Activated CD8-positive, alpha-beta T cell treated with anti-CD3 and anti-CD28 coated beads, Interleukin-2, amount 10 ng/mL, durations not matched to agents 7 days and 5 days (primary cell): ENCODE measurements at regions not wholly inside any gene's neighbourhood (a gene's known extent, or its start where the extent isn't known, plus 50 kb on each side); places are given as distances from the start of the nearest gene placed in this dataset.

Experiments
- ATAC-seq: fragments of 150-1000 bp; cut with Tn5 transposase; one replicate; pipeline ENCODE4 v1.10.0; 2021; ENCODE audit warnings: moderate library complexity
- CTCF ChIA-PET: fragments of 350-600 bp; sonication (Branson Sonifier 250); formaldehyde crosslinking; loops from one replicate; lab custom pipeline; 2021; ENCODE audit warnings: antibody characterized with exemption; lab: Charles Lee
- POLR2A ChIA-PET: fragments of 350-600 bp; sonication (Branson Sonifier 250); formaldehyde crosslinking; loops from one replicate; lab custom pipeline; 2021; ENCODE audit warnings: antibody characterized with exemption; lab: Charles Lee
- DNase-seq: peaks from one replicate; pipeline ENCODE4 v3.0.0-alpha.2; 2020
- H3K27ac Mint-ChIP-seq: one replicate; pipeline ENCODE4 v1.8.0; 2021; ENCODE audit warnings: mild to moderate bottlenecking, mixed read lengths
- H3K27me3 Mint-ChIP-seq: one replicate; pipeline ENCODE4 v1.8.0; 2021; ENCODE audit warnings: low read depth, mixed read lengths
- H3K36me3 Mint-ChIP-seq: one replicate; pipeline ENCODE4 v1.8.0; 2021; ENCODE audit warnings: low read depth, mixed read lengths
- H3K4me1 Mint-ChIP-seq: one replicate; pipeline ENCODE4 v1.8.0; 2021; ENCODE audit warnings: low read depth, mixed read lengths
- H3K4me3 Mint-ChIP-seq: one replicate; pipeline ENCODE4 v1.8.0; 2021; ENCODE audit warnings: mild to moderate bottlenecking, mixed read lengths
- H3K9me3 Mint-ChIP-seq: one replicate; pipeline ENCODE4 v1.8.0; 2022; ENCODE audit warnings: mixed read lengths; ENCODE audit not compliant: insufficient read depth

- ChIA-PET CTCF (no interaction called here), POLR2A (no interaction called here)
- no peaks in the 10 kb centered on the region for H3K36me3 Mint-ChIP-seq
- H3K27ac Mint-ChIP-seq: no peak overlapping the region
- no peak overlapping the region for H3K4me3 Mint-ChIP-seq
- DNase-seq (no peak), ATAC-seq (no peak)
- no peaks in the 10 kb centered on the region for H3K9me3 Mint-ChIP-seq
- no peaks in the 10 kb centered on the region for H3K27me3 Mint-ChIP-seq
- no peaks in the 10 kb centered on the region for H3K4me1 Mint-ChIP-seq
Measured at GRCh38 chr12:97299847-97300246, 162.8 kb upstream of the RMST start.

GRCh38 chr12:97300431-97300830, 162.2 kb upstream of the RMST start:
- Mint-ChIP-seq H3K4me3 (no peak overlapping the region), H3K4me1 (no peaks in the 10 kb centered on the region)

GRCh38 chr12:97300891-97301290, 161.7 kb upstream of the RMST start:
- Mint-ChIP-seq H3K27ac (no peak overlapping the region), H3K9me3 (no peaks in the 10 kb centered on the region), H3K4me1 (no peaks in the 10 kb centered on the region), H3K27me3 (no peaks in the 10 kb centered on the region), H3K4me3 (no peak overlapping the region), H3K36me3 (no peaks in the 10 kb centered on the region)
- no peak for ATAC-seq
- ChIA-PET POLR2A (no interaction called here), CTCF (no interaction called here)
- DNase-seq: no peak

More at GRCh38 chr12:97300431-97300830, 162.2 kb upstream of the RMST start:
- H3K36me3 Mint-ChIP-seq: no peaks in the 10 kb centered on the region
- no peak overlapping the region for H3K27ac Mint-ChIP-seq
- no peaks in the 10 kb centered on the region for H3K9me3 Mint-ChIP-seq
- H3K27me3 Mint-ChIP-seq: no peaks in the 10 kb centered on the region
- no peak for ATAC-seq
- ChIA-PET POLR2A (no interaction called here), CTCF (no interaction called here)
- DNase-seq: no peak

DNA sequence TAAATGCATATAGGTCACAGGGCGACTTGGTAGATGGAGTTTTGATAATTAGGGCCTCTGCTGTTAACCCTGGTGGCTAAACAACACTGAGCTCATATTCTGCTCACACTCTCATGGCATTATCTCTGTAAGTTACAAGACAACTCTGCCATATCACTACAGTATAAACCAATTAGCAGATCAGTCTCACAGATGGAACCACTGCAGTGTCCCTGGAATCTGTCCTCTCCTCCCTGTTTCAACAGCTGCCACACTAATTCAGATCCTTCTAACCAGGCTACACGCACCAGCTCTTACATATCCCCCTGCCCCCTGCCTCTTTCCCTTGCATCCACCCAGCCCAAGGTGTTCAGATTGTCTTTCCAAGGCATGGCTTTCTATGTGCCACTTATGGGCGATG, 161.0 kb upstream of the RMST start:
- POLR2A ChIA-PET: no interaction called here
- CTCF ChIA-PET: no interaction called here
- Mint-ChIP-seq H3K27me3 (no peaks in the 10 kb centered on the region), H3K36me3 (no peaks in the 10 kb centered on the region), H3K4me3 (no peak overlapping the region), H3K9me3 (no peaks in the 10 kb centered on the region), H3K27ac (no peak overlapping the region), H3K4me1 (no peaks in the 10 kb centered on the region)
- ATAC-seq (no peak), DNase-seq (no peak)

DNA sequence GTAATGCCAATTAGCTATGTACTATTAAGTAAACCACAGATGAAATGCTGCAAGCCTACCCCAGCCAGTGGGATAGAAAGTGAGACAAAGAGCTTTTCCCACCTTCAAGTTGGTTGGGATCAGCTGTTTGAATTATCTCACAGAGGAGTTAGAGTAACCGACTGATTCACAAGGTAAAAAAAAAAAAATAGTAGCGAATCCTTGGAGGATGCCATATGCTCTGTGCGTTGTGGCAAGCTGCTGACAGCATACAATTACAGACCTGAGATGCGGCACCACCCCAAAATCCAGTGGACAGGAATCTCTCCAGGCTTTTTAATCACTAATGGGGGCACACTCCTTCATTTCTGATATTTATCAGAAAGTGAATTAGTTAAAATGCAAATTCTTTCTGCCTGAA, 157.0 kb upstream of the RMST start:
- Mint-ChIP-seq H3K4me1 (no peaks in the 10 kb centered on the region), H3K9me3 (no peaks in the 10 kb centered on the region), H3K36me3 (no peaks in the 10 kb centered on the region), H3K4me3 (no peak overlapping the region), H3K27ac (no peak overlapping the region), H3K27me3 (peaks cover 3% of the 10 kb centered on the region)
- ATAC-seq (no peak), DNase-seq (no peak)
- CTCF ChIA-PET: no interaction called here
- POLR2A ChIA-PET: interaction anchor here (0.6 kb wide), 1 partner anchor 11 kb away, joined by 3 read pairs; no protein-coding TSS in a partner anchor

GRCh38 chr12:97306147-97306546, 156.5 kb upstream of the RMST start:
- Mint-ChIP-seq H3K9me3 (no peaks in the 10 kb centered on the region), H3K27ac (no peak overlapping the region), H3K4me1 (no peaks in the 10 kb centered on the region), H3K27me3 (peaks cover 3% of the 10 kb centered on the region), H3K36me3 (no peaks in the 10 kb centered on the region), H3K4me3 (no peak overlapping the region)
- ChIA-PET POLR2A (interaction anchor here (0.5 kb wide), 1 partner anchor 625 kb away, joined by 3 read pairs; no protein-coding TSS in a partner anchor), CTCF (no interaction called here)
- ATAC-seq (no peak), DNase-seq (no peak)

GRCh38 chr12:97308576-97309198, 153.9 kb upstream of the RMST start:
- Mint-ChIP-seq H3K4me3 (no peak overlapping the region), H3K9me3 (no peaks in the 10 kb centered on the region), H3K27ac (no peak overlapping the region), H3K4me1 (no peaks in the 10 kb centered on the region), H3K36me3 (no peaks in the 10 kb centered on the region), H3K27me3 (peaks cover 5% of the 10 kb centered on the region)
- POLR2A ChIA-PET: no interaction called here
- DNase-seq (peak; percentile 27), ATAC-seq (no peak)
- CTCF ChIA-PET: interaction anchor here (0.6 to 3.0 kb wide), 8 partner anchors 10 to 1088 kb away, joined by 3 to 11 read pairs (median 3); no protein-coding TSS in a partner anchor

DNA sequence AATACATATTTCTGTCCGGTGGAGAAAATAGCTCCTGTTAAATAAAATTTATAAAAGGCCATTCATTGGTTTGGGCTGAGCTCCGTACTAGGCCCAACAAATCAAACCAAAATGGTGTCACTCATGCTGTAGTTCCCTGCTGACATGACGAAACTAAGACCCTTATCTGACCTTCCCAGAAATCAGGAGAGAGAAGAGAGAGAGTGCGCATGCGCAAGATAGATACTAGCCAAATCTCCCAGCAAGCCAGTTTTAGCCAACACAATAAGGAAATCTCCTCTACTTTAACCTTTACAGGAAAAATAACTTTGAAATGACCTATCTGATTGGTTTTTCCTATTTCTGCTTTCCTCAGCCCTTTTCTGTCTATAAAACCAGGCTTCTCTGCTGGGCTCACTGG, 152.7 kb upstream of the RMST start:
- H3K27me3 Mint-ChIP-seq: peaks cover 5% of the 10 kb centered on the region
- H3K36me3 Mint-ChIP-seq: no peaks in the 10 kb centered on the region
- DNase-seq: no peak
- ATAC-seq: no peak
- H3K4me3 Mint-ChIP-seq: no peak overlapping the region
- no peak overlapping the region for H3K27ac Mint-ChIP-seq
- H3K4me1 Mint-ChIP-seq: no peaks in the 10 kb centered on the region
- ChIA-PET POLR2A (no interaction called here), CTCF (interaction anchor here (1.2 to 3.0 kb wide), 4 partner anchors 27 to 732 kb away, joined by 3 to 11 read pairs (median 4); no protein-coding TSS in a partner anchor)
- no peaks in the 10 kb centered on the region for H3K9me3 Mint-ChIP-seq

DNA sequence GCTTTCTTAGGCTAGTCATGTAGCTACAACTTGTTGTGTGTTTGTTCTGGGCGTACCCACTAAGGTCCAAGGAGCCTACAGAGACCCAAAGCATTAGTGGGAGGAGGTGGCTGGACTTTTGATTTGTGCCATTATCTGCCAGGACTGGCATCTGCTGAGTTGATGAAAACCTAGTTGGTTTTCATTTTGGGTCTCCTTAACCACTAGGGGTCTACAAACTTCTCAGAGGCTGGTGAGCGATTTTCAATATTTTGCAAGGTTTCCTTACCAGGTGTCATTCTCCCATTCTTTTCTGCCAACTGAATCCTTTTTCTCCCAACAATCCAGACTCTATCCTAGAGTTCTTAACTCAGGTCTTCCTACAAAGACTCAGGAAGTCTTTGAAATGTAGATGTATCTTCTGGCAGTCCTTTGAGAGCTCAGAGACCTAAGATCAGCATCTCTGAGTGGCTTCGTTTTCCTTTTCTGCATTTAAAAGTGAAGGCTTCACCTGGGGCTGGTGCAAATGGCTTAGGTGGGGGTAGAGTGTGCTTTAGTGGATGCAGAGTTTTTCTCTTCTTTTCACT, 150.0 kb upstream of the RMST start:
- Mint-ChIP-seq H3K4me3 (no peak overlapping the region), H3K36me3 (no peaks in the 10 kb centered on the region), H3K4me1 (no peaks in the 10 kb centered on the region), H3K27me3 (peaks cover 5% of the 10 kb centered on the region), H3K27ac (no peak overlapping the region), H3K9me3 (no peaks in the 10 kb centered on the region)
- CTCF ChIA-PET: no interaction called here
- ATAC-seq (no peak), DNase-seq (no peak)
- POLR2A ChIA-PET: no interaction called here

DNA sequence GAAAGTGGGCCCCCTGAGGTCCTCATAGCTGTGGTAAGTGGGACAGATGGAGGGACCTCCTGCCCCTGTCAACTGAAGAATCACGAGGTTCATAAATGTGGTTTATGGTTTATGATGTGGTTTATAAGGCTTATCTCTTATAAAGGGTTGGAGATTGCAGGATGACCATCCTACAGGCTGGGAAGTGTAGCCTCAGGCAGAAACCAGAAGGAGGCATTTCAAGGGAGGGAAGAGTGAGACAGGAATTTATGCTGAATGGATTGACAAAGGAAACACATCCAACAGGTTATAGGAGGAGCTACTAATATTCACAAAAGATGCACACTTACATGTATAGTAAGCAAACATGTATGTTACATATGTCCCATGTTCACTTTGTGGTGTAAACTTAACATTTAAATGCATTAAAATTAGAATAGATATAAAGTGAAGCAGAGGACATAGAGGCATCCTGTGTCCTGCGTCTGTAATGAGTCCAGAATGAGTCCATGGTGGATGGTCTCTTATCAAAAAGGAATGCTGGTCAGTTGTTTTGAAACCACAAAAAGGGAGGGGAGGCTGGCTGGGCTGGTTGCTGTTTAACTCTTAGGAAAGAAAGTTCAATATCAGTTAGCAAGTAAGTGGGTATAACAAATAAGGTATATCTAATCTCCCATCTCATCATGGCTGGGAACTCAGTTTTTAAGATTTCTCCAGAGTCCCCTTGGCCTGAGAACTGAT, 149.0 kb upstream of the RMST start:
- ChIA-PET CTCF (no interaction called here), POLR2A (no interaction called here)
- DNase-seq (no peak), ATAC-seq (no peak)
- Mint-ChIP-seq H3K4me1 (no peaks in the 10 kb centered on the region), H3K27me3 (peaks cover 5% of the 10 kb centered on the region), H3K27ac (no peak overlapping the region), H3K4me3 (no peak overlapping the region), H3K36me3 (no peaks in the 10 kb centered on the region), H3K9me3 (no peaks in the 10 kb centered on the region)

- Mint-ChIP-seq H3K4me1 (no peaks in the 10 kb centered on the region), H3K27ac (no peak overlapping the region), H3K36me3 (no peaks in the 10 kb centered on the region), H3K9me3 (no peaks in the 10 kb centered on the region), H3K27me3 (peaks cover 2% of the 10 kb centered on the region), H3K4me3 (no peak overlapping the region)
- DNase-seq (no peak), ATAC-seq (no peak)
- ChIA-PET CTCF (no interaction called here), POLR2A (no interaction called here)
Measured at GRCh38 chr12:97316321-97316720, 146.3 kb upstream of the RMST start.

DNA sequence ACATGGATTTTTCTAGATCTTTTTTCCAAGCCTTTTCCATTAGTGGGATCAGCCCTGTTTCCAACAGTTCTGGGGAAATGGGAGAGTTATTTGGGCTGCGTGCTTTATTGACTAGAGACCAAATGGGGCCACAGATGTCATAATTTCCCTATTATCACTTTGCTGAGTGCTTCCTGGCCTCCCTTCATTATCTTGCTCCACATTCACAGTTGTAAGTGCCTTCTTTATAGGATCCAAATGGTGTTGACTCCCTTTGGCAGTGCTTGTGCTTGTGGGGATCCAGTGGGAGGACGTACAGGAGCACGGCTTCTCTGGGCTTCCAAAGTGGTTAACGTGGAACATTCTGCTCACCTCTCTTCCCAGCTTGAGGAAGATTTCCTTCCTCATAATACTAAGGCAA, 141.0 kb upstream of the RMST start:
- CTCF ChIA-PET: no interaction called here
- no peak for DNase-seq
- no peak overlapping the region for H3K27ac Mint-ChIP-seq

More for the DNA sequence above, 141.0 kb upstream of the RMST start:
- POLR2A ChIA-PET: no interaction called here
- Mint-ChIP-seq H3K9me3 (no peaks in the 10 kb centered on the region), H3K27me3 (no peaks in the 10 kb centered on the region), H3K4me3 (no peak overlapping the region), H3K4me1 (no peaks in the 10 kb centered on the region), H3K36me3 (no peaks in the 10 kb centered on the region)
- ATAC-seq: no peak
